Hypothalamus (tissue), 51 donors: ENCODE measurements at regions not wholly inside any gene's neighbourhood (a gene's known extent, or its start where the extent isn't known, plus 50 kb on each side); places are given as distances from the start of the nearest gene placed in this dataset.
"Not testable (repeated sequence)": the region's sequence is repeated elsewhere in the genome, so short reads cannot be mapped to it uniquely, and the experiment has no call there.

Experiments used
- DNase-seq, 51 donors: peaks; one replicate each; lab custom pipeline; 2025; lab: John Stamatoyannopoulos, UW

GRCh38 chr1:114032271-114033215, 53.3 kb downstream of the OLFML3 start:
- DNase-seq: peak in 1 of 51 donors; percentile 22

GRCh38 chr1:114033216-114033706, 54.0 kb downstream of the OLFML3 start:
- peak in 1 of 51 donors; percentile 17 for DNase-seq

DNA sequence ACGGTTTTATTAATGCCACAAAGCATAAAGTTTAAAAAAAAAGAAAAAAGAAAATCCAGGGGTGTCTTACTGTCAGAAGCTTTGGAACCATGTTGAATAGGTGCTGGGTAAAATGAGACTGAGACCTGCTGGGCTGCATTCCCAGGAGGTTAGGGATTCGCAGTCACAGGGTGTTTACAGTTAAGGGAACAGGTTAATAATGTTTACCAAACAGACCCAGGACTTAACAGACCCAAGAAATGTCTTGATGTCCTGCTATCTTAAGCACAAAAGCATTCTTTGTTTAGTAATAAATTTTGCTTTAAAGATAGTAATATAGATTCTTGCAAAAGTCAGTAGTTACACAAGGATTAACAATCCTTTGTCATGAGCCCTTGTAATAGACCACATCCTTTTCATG, 54.7 kb downstream of the OLFML3 start:
- no peak for DNase-seq

GRCh38 chr1:114034567-114035303, 55.5 kb downstream of the OLFML3 start:
- no peak for DNase-seq

GRCh38 chr1:114035304-114035700, 56.0 kb downstream of the OLFML3 start:
- no peak for DNase-seq

GRCh38 chr1:114036841-114037630, 57.8 kb downstream of the OLFML3 start:
- not testable (repeated sequence) for DNase-seq

GRCh38 chr1:114037631-114037890, 58.3 kb downstream of the OLFML3 start:
- no peak for DNase-seq

GRCh38 chr1:114037962-114038816, 58.9 kb downstream of the OLFML3 start:
- DNase-seq: no peak
